ENCODE measurements at regions not wholly inside any gene's neighbourhood (a gene's known extent, or its start where the extent isn't known, plus 50 kb on each side); places are given as distances from the start of the nearest gene placed in this dataset.

DNA sequence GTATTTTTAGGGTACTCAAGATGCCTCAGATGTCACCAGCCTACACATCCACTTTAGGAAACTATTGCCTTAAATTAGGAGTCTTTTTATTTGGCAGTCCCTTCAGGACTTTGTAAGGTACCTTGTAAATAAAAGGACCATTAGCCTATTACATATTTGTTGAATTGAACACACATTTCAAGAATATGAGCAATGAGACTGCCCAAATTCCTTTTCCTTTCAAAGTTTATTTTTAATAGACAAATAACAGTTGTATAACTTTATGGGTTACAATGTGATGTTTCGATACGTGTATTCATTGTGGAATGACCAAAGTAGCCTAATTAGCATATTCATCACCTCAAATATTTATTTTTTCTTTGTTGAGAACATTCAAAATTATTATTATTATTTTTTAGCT lies 176.7 kb upstream of the PDZRN3 start:
- Histone ChIP-seq H4K20me1 (no peaks in the 10 kb centered on the region), H3K36me3 (no peaks in the 10 kb centered on the region), H3K4me2 (no peak overlapping the region), H3K9ac (no peak overlapping the region), H3K27me3 (no peaks in the 10 kb centered on the region), H3K4me1 (peaks cover 2% of the 10 kb centered on the region; the same call in 1 of the 2 replicates), H3K9me3 (peaks cover 13% of the 10 kb centered on the region; the same call in 1 of the 2 replicates), H3K4me3 (no peak overlapping the region), H3K27ac (no peak overlapping the region)
- TF ChIP-seq Cebpa-rat (IDR thresholded peaks at IDR 0.05): no peak

- no peaks in the 10 kb centered on the region for H3K36me3 ChIP-seq
- peaks cover 5% of the 10 kb centered on the region; the same call in 1 of the 2 replicates for H3K4me1 ChIP-seq
- TF ChIP-seq Cebpa-rat (IDR thresholded peaks at IDR 0.05): no peak
- H3K27ac ChIP-seq: no peak overlapping the region
- H3K4me3 ChIP-seq: no peak overlapping the region
- no peaks in the 10 kb centered on the region for H3K27me3 ChIP-seq
- H4K20me1 ChIP-seq: no peaks in the 10 kb centered on the region
- no peak overlapping the region for H3K4me2 ChIP-seq
- peaks cover 5% of the 10 kb centered on the region; the same call in 1 of the 2 replicates for H3K9me3 ChIP-seq
- no peak overlapping the region for H3K9ac ChIP-seq
Measured at GRCh38 chr3:73797311-73797710, 172.6 kb upstream of the PDZRN3 start.

- H3K9me3 ChIP-seq: peaks cover 5% of the 10 kb centered on the region; the same call in 1 of the 2 replicates
- H3K27ac ChIP-seq: no peak overlapping the region
- H3K9ac ChIP-seq: no peak overlapping the region
- no peaks in the 10 kb centered on the region for H3K36me3 ChIP-seq
- H4K20me1 ChIP-seq: no peaks in the 10 kb centered on the region
- no peaks in the 10 kb centered on the region for H3K27me3 ChIP-seq
- H3K4me3 ChIP-seq: no peak overlapping the region
- peaks cover 5% of the 10 kb centered on the region; the same call in 1 of the 2 replicates for H3K4me1 ChIP-seq
- no peak overlapping the region for H3K4me2 ChIP-seq
- TF ChIP-seq Cebpa-rat (IDR thresholded peaks at IDR 0.05): no peak
Measured at GRCh38 chr3:73796382-73796781, 171.6 kb upstream of the PDZRN3 start.

- no peaks in the 10 kb centered on the region for H4K20me1 ChIP-seq
- H3K4me2 ChIP-seq: no peak overlapping the region
- no peak for TF ChIP-seq Cebpa-rat (IDR thresholded peaks at IDR 0.05)
- H3K36me3 ChIP-seq: no peaks in the 10 kb centered on the region
- no peak overlapping the region for H3K4me3 ChIP-seq
- H3K4me1 ChIP-seq: peaks cover 2% of the 10 kb centered on the region; the same call in 1 of the 2 replicates
- no peak overlapping the region for H3K27ac ChIP-seq
- H3K9ac ChIP-seq: no peak overlapping the region
- no peaks in the 10 kb centered on the region for H3K9me3 ChIP-seq
- H3K27me3 ChIP-seq: no peaks in the 10 kb centered on the region
Measured at GRCh38 chr3:73791356-73791755, 166.6 kb upstream of the PDZRN3 start.

DNA sequence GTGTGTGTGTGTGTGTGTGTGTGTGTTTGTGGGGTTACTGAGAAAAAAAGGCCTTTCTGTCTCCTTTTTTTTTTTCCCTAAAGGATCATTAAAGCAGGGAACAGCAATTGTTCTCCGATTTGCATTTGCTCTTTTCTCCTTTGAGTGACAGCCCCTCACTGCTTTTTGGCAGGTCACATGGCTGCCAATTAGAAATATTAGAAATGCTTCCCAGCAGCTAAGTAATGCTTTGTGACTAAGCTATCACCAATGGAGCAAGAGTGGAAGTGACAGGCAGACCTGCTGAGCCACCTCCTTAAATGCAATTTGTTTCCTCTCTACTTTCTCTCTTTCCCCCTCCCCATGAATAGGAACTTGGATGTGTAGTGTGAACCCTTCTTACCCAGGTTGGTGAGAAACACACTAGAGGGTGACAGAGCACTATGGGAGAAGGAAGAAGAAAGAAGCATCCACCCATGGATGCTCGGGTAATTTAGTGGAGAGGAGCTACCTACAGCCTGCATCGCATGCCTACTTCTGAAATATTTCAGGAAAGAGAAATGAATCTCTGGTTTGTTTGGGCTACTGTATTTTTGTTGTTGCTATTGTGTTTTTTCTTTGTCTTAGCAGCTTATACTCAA lies 165.2 kb upstream of the PDZRN3 start:
- no peak for TF ChIP-seq Cebpa-rat (IDR thresholded peaks at IDR 0.05)

DNA sequence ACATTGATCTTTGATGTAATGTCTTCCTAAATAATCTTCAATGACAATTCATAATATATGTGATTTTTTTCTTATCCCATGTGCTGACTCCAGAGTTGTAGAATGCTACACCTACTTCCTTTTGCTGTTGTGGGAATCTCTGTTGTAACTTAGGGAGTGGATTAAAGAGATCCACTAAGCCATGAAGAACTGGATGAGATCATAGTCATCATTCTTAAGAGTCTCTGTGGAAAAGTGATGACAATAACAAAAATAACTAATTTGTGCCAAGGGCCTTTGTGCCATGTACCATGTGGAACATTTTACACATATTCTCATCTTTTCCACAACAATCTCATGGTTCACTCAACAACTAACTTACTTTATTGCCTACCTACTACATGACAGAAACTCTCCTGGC lies 162.9 kb upstream of the PDZRN3 start:
- H3K4me3 ChIP-seq: no peak overlapping the region
- no peak overlapping the region for H3K27ac ChIP-seq
- H3K4me2 ChIP-seq: no peak overlapping the region
- H3K9ac ChIP-seq: no peak overlapping the region
- no peaks in the 10 kb centered on the region for H3K27me3 ChIP-seq
- no peaks in the 10 kb centered on the region for H3K36me3 ChIP-seq
- no peaks in the 10 kb centered on the region for H4K20me1 ChIP-seq
- no peak for TF ChIP-seq Cebpa-rat (IDR thresholded peaks at IDR 0.05)
- H3K4me1 ChIP-seq: no peaks in the 10 kb centered on the region
- H3K9me3 ChIP-seq: no peaks in the 10 kb centered on the region

More for the DNA sequence above, 165.2 kb upstream of the PDZRN3 start:
- Histone ChIP-seq H3K9ac (no peak overlapping the region), H4K20me1 (no peaks in the 10 kb centered on the region), H3K4me2 (no peak overlapping the region), H3K27me3 (no peaks in the 10 kb centered on the region), H3K4me1 (no peaks in the 10 kb centered on the region), H3K4me3 (no peak overlapping the region), H3K27ac (no peak overlapping the region), H3K36me3 (no peaks in the 10 kb centered on the region), H3K9me3 (no peaks in the 10 kb centered on the region)

GRCh38 chr3:73786998-73787397 lies 162.3 kb upstream of the PDZRN3 start:
- Histone ChIP-seq H4K20me1 (no peaks in the 10 kb centered on the region), H3K4me1 (no peaks in the 10 kb centered on the region), H3K36me3 (no peaks in the 10 kb centered on the region), H3K9ac (no peak overlapping the region), H3K4me3 (no peak overlapping the region), H3K4me2 (no peak overlapping the region), H3K27me3 (no peaks in the 10 kb centered on the region), H3K27ac (no peak overlapping the region), H3K9me3 (no peaks in the 10 kb centered on the region)
- no peak for TF ChIP-seq Cebpa-rat (IDR thresholded peaks at IDR 0.05)

- TF ChIP-seq Cebpa-rat (IDR thresholded peaks at IDR 0.05): no peak
Measured at GRCh38 chr3:73786321-73786807, 161.6 kb upstream of the PDZRN3 start.

DNA sequence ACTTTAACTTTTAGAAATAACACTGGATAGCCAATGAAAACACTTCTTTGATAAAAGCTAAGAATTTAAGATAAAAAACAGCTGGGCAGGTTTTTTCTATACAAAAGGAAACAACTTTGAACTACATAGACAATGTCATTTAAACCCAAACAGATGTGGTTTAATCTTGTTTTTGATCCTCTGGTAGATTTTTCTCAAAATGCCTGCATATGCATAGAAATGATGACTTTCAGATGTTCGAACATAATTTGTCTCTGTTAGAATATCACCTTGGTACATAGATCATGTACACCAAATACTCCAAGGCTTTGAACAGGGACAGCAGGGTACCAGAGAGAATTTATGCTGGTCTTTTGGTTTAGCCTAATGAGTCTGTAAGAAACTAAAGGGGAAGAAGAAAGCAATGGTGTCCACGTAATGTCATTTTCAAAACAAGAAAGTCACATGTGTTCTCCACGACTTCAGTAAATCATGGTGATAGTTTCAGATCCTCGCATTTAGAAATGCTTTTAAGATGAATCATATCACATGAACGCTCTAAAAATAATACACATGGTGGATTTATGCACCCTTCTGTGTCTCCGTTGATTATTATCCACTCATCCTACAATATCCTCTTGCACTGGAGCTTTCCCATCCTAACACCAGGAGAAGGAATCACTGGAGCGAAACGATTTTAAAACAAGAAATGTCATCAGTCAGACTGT lies 160.1 kb upstream of the PDZRN3 start:
- no peak overlapping the region for H3K4me3 ChIP-seq
- no peak overlapping the region for H3K9ac ChIP-seq
- H3K4me1 ChIP-seq: no peaks in the 10 kb centered on the region
- no peak overlapping the region for H3K27ac ChIP-seq
- no peaks in the 10 kb centered on the region for H4K20me1 ChIP-seq
- H3K9me3 ChIP-seq: no peaks in the 10 kb centered on the region
- H3K4me2 ChIP-seq: no peak overlapping the region
- H3K27me3 ChIP-seq: no peaks in the 10 kb centered on the region
- TF ChIP-seq Cebpa-rat (IDR thresholded peaks at IDR 0.05): no peak
- no peaks in the 10 kb centered on the region for H3K36me3 ChIP-seq

More at GRCh38 chr3:73786321-73786807, 161.6 kb upstream of the PDZRN3 start:
- no peak overlapping the region for H3K4me3 ChIP-seq
- no peaks in the 10 kb centered on the region for H3K4me1 ChIP-seq
- no peak overlapping the region for H3K9ac ChIP-seq
- H3K27me3 ChIP-seq: no peaks in the 10 kb centered on the region
- H4K20me1 ChIP-seq: no peaks in the 10 kb centered on the region
- no peaks in the 10 kb centered on the region for H3K36me3 ChIP-seq
- H3K27ac ChIP-seq: no peak overlapping the region
- no peaks in the 10 kb centered on the region for H3K9me3 ChIP-seq
- H3K4me2 ChIP-seq: no peak overlapping the region

- no peak for TF ChIP-seq Cebpa-rat (IDR thresholded peaks at IDR 0.05)
- H3K4me2 ChIP-seq: no peak overlapping the region
- no peaks in the 10 kb centered on the region for H4K20me1 ChIP-seq
- no peak overlapping the region for H3K27ac ChIP-seq
- H3K4me1 ChIP-seq: no peaks in the 10 kb centered on the region
- no peak overlapping the region for H3K9ac ChIP-seq
- H3K4me3 ChIP-seq: no peak overlapping the region
- H3K27me3 ChIP-seq: no peaks in the 10 kb centered on the region
- H3K9me3 ChIP-seq: no peaks in the 10 kb centered on the region
- no peaks in the 10 kb centered on the region for H3K36me3 ChIP-seq
Measured at GRCh38 chr3:73783811-73784210, 159.1 kb upstream of the PDZRN3 start.

Data from BLaER1 (cell line).